Panc1 (cell line): ENCODE measurements at regions not wholly inside any gene's neighbourhood (a gene's known extent, or its start where the extent isn't known, plus 50 kb on each side); places are given as distances from the start of the nearest gene placed in this dataset.
"Not testable (repeated sequence)": the region's sequence is repeated elsewhere in the genome, so short reads cannot be mapped to it uniquely, and the experiment has no call there.

Source experiments
- ATAC-seq: fragments of 200-7000 bp; cut with Tn5 transposase; 2 replicates; pipeline ENCODE4 v1.9.1; 2020; ENCODE audit warnings: mild to moderate bottlenecking, moderate library complexity
- BruUV-seq: library from RNA; stranded (reverse); fragments of 400-500 nt; replicated peaks from 2 replicates; lab custom pipeline; 2021; lab: Mats Ljungman, UMichigan
- CTCF ChIA-PET: fragments of 300-600 bp; sonication (Branson Sonifier 250); formaldehyde crosslinking; loops from one replicate; lab custom pipeline; 2022; ENCODE audit warnings: antibody characterized with exemption; lab: Charles Lee
- POLR2A ChIA-PET: fragments of 300-600 bp; sonication (Branson Sonifier 250); formaldehyde crosslinking; loops from one replicate; lab custom pipeline; 2022; ENCODE audit warnings: antibody characterized with exemption; lab: Charles Lee
- DNase-seq: peaks from one replicate; pipeline ENCODE4 v3.0.0-alpha.2; 2010; ENCODE audit warnings: low read depth, low spot score
- H3K27ac ChIP-seq: 2 replicates; pipeline ENCODE4 v1.5.1; 2011; ENCODE audit warnings: mild to moderate bottlenecking, low read length, inconsistent platforms
- H3K27me3 ChIP-seq: fragments of 200-500 bp; sonication (Bioruptor generic); 2 replicates; pipeline ENCODE4 v1.6.0; 2014; ENCODE audit warnings: low read length, inconsistent platforms; ENCODE audit not compliant: control insufficient read depth, insufficient read depth
- H3K36me3 ChIP-seq: fragments of 200-500 bp; sonication (Bioruptor generic); 2 replicates; pipeline ENCODE4 v1.5.1; 2014; ENCODE audit warnings: inconsistent platforms, mild to moderate bottlenecking, low read length, moderate library complexity; ENCODE audit not compliant: control insufficient read depth, insufficient read depth
- H3K4me1 ChIP-seq: 2 replicates; pipeline ENCODE4 v1.5.1; 2011; ENCODE audit warnings: inconsistent platforms, mild to moderate bottlenecking, low read length, moderate library complexity; ENCODE audit not compliant: control insufficient read depth, insufficient read depth
- H3K4me3 ChIP-seq, 2 experiments: 2 replicates each; pipeline ENCODE4 v1.5.1; 2011 to 2012; ENCODE audit warnings: low read depth in 2 of 2, low read length in 2 of 2, mild to moderate bottlenecking in 2 of 2, inconsistent platforms in 1 of 2, moderate library complexity in 1 of 2
- H3K9me3 ChIP-seq: fragments of 200-500 bp; sonication (Bioruptor generic); 2 replicates; pipeline ENCODE4 v1.5.1; 2014; ENCODE audit warnings: low read depth, mild to moderate bottlenecking, inconsistent platforms, low read length, moderate library complexity; ENCODE audit not compliant: control insufficient read depth, insufficient read depth
- POLR2AphosphoS5 ChIP-seq: IDR thresholded peaks from 2 replicates; pipeline ENCODE4 v1.6.1; 2012; ENCODE audit warnings: mild to moderate bottlenecking, low read depth, low read length, moderate library complexity
- SIN3A ChIP-seq: IDR thresholded peaks from 2 replicates; pipeline ENCODE4 v1.6.1; 2012; ENCODE audit warnings: low read depth, mild to moderate bottlenecking, low read length, moderate library complexity, borderline replicate concordance; ENCODE audit not compliant: insufficient read depth
- TCF7L2 ChIP-seq: IDR thresholded peaks from 2 replicates; pipeline ENCODE4 v1.6.1; 2011; ENCODE audit warnings: mild to moderate bottlenecking, low read depth, low read length, inconsistent platforms
- in situ Hi-C: cut with HindIII; loops from 2 replicates; pipeline ENCODE4 v1.10.0; 2016; ENCODE audit warnings: low sequenced_read_pairs, low pct_unique_long_range_greater_than_20kb
- intact Hi-C: fragments of 100-400 bp; cut with micrococcal nuclease; formaldehyde crosslinking; loops from one replicate; pipeline ENCODE4 v1.10.0; 2022; ENCODE audit not compliant: unreplicated experiment
- TF ChIP-seq, protein P1 (sequence below), 2 experiments: IDR thresholded peaks; 2 replicates each; pipeline ENCODE4 v1.6.1; 2011 to 2012; ENCODE audit warnings: low read depth in 2 of 2, control low read depth in 1 of 2, low read length in 1 of 2, mild to moderate bottlenecking in 1 of 2, moderate library complexity in 1 of 2; ENCODE audit not compliant: insufficient read depth in 1 of 2
- TF ChIP-seq, protein P2 (sequence below): fragments of 450-650 bp; IDR thresholded peaks from 2 replicates; pipeline ENCODE4 v1.5.1; 2017; ENCODE audit warnings: mild to moderate bottlenecking

DNA sequence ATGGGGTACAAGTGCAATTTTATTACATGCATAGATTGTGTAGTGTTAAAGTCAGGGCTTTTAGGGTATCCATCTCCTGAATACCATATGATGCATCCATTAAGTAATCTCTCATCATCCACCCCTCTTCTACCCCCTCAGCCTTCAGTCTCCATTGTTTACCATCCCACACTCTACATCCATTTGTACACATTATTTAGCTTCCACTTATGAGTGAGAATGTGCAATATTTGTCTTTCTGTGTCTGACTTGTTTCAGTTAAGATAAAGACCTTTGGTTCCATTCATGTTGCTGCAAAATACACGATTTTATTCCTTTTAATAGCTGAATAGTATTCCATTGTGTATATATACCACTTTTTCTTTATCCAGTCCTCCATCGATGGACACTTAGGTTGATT lies 222.5 kb upstream of the USP24 start:
- intact Hi-C loops: no loop called here
- POLR2A ChIA-PET: no interaction called here
- in situ Hi-C loops: no loop called here
- Histone ChIP-seq H3K9me3 (no peaks in the 10 kb centered on the region), H3K27me3 (no peaks in the 10 kb centered on the region), H3K4me3 (no peak overlapping the region), H3K36me3 (no peaks in the 10 kb centered on the region), H3K4me1 (no peaks in the 10 kb centered on the region), H3K27ac (no peak overlapping the region)
- CTCF ChIA-PET: no interaction called here
- no TSS peak for BruUV-seq
- no peak for TF ChIP-seq TCF7L2
- TF ChIP-seq POLR2AphosphoS5: no peak
- TF ChIP-seq, protein P1, sequence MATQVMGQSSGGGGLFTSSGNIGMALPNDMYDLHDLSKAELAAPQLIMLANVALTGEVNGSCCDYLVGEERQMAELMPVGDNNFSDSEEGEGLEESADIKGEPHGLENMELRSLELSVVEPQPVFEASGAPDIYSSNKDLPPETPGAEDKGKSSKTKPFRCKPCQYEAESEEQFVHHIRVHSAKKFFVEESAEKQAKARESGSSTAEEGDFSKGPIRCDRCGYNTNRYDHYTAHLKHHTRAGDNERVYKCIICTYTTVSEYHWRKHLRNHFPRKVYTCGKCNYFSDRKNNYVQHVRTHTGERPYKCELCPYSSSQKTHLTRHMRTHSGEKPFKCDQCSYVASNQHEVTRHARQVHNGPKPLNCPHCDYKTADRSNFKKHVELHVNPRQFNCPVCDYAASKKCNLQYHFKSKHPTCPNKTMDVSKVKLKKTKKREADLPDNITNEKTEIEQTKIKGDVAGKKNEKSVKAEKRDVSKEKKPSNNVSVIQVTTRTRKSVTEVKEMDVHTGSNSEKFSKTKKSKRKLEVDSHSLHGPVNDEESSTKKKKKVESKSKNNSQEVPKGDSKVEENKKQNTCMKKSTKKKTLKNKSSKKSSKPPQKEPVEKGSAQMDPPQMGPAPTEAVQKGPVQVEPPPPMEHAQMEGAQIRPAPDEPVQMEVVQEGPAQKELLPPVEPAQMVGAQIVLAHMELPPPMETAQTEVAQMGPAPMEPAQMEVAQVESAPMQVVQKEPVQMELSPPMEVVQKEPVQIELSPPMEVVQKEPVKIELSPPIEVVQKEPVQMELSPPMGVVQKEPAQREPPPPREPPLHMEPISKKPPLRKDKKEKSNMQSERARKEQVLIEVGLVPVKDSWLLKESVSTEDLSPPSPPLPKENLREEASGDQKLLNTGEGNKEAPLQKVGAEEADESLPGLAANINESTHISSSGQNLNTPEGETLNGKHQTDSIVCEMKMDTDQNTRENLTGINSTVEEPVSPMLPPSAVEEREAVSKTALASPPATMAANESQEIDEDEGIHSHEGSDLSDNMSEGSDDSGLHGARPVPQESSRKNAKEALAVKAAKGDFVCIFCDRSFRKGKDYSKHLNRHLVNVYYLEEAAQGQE (IDR thresholded peaks at IDR 0.05; ENCODE audit: insufficient read depth in 1 of 2, low read depth in 2 of 2, low read length in 1 of 2): no peak
- no peak for TF ChIP-seq SIN3A
- TF ChIP-seq, protein P2, sequence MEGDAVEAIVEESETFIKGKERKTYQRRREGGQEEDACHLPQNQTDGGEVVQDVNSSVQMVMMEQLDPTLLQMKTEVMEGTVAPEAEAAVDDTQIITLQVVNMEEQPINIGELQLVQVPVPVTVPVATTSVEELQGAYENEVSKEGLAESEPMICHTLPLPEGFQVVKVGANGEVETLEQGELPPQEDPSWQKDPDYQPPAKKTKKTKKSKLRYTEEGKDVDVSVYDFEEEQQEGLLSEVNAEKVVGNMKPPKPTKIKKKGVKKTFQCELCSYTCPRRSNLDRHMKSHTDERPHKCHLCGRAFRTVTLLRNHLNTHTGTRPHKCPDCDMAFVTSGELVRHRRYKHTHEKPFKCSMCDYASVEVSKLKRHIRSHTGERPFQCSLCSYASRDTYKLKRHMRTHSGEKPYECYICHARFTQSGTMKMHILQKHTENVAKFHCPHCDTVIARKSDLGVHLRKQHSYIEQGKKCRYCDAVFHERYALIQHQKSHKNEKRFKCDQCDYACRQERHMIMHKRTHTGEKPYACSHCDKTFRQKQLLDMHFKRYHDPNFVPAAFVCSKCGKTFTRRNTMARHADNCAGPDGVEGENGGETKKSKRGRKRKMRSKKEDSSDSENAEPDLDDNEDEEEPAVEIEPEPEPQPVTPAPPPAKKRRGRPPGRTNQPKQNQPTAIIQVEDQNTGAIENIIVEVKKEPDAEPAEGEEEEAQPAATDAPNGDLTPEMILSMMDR: no peak
- ATAC-seq (no peak), DNase-seq (no peak)

DNA sequence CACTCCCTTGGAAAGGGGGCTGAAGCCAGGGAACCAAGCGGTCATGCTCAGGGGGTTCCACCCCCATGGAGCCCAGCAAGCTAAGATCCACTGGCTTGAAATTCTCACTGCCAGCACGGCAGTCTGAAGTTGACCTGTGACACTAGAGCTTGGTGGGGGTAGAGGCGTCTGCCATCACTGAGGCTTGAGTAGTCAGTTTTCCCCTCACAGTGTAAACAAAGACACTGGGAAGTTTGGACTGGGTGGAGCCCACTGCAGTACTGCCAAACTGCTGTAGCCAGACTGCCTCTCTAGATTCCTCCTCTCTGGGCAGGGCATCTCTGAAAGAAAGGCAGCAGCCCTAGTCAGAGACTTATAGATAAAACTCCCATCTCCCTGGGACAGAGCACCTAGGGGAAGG lies 215.6 kb upstream of the USP24 start:
- H3K4me3 ChIP-seq, H3K9me3 ChIP-seq, ATAC-seq, BruUV-seq, H3K27me3 ChIP-seq, intact Hi-C loops, in situ Hi-C loops, POLR2A ChIA-PET, CTCF ChIA-PET, DNase-seq, H3K36me3 ChIP-seq: not testable (repeated sequence)
- H3K4me1 ChIP-seq: peaks cover 21% of the 10 kb centered on the region
- H3K27ac ChIP-seq: peak overlapping the region; percentile 93

DNA sequence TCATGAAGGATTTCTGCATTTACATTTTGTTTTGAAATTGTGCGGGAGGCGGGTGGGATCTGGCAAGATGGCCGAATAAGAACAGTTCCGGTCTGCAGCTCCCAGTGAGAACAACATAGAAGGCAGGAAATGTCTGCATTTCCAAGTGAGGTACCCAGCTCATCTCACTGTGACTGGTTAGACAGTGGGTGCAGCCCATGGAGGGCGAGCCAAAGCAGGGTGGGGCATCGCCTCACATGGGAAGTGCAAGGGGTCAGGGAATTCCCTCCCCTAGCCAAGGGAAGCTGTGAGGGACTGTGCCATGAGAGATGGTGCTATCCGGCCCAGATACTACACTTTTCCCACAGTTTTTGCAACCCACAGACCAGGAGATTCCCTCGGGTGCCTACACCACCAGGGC lies 215.0 kb upstream of the USP24 start:
- intact Hi-C loops, in situ Hi-C loops, H3K9me3 ChIP-seq, ATAC-seq, DNase-seq, H3K27me3 ChIP-seq, H3K36me3 ChIP-seq, CTCF ChIA-PET, BruUV-seq, H3K4me3 ChIP-seq: not testable (repeated sequence)
- POLR2A ChIA-PET: interaction anchor here (0.5 kb wide), 1 partner anchor 53 kb away, joined by 3 read pairs; no protein-coding TSS in a partner anchor
- Histone ChIP-seq H3K4me1 (peaks cover 21% of the 10 kb centered on the region), H3K27ac (peak overlapping the region; percentile 93)
